Sigmoid colon (tissue), 6 donors: ENCODE measurements at regions not wholly inside any gene's neighbourhood (a gene's known extent, or its start where the extent isn't known, plus 50 kb on each side); places are given as distances from the start of the nearest gene placed in this dataset.

Experiments used
- DNase-seq: peaks from one replicate; pipeline ENCODE4 v3.0.0-alpha.2; 2019
- H3K27ac ChIP-seq, 4 donors: fragments of 200-600 bp; sonication (generic); one replicate each; pipeline ENCODE4 v1.5.1; 2016 to 2019; ENCODE audit warnings: mild to moderate bottlenecking in 1 of 4
- H3K27me3 ChIP-seq, 3 donors: fragments of 200-600 bp; sonication (generic); one replicate each; pipeline ENCODE4 v1.5.1; 2019; ENCODE audit warnings: mild to moderate bottlenecking in 1 of 3
- H3K36me3 ChIP-seq, 4 donors: fragments of 200-600 bp; sonication (generic); one replicate each; pipeline ENCODE4 v1.5.1; 2016 to 2019
- H3K4me1 ChIP-seq, 4 donors: fragments of 200-600 bp; sonication (generic); one replicate each; pipeline ENCODE4 v1.5.1; 2017 to 2019
- H3K4me3 ChIP-seq, 4 donors: fragments of 200-600 bp; sonication (generic); one replicate each; pipeline ENCODE4 v1.5.1; 2017 to 2019; ENCODE audit warnings: mild to moderate bottlenecking in 2 of 4, moderate library complexity in 1 of 4
- H3K9me3 ChIP-seq, 4 donors: fragments of 200-600 bp in 3 of 4; sonication (generic) in 3 of 4; one replicate each; pipeline versions ENCODE4 v1.5.1 to v1.6.1; 2013 to 2019
- CTCF ChIP-seq, 4 experiments: fragments of 450-650 bp in 3 of 4; fragments of 200-600 bp in 1 of 4; IDR thresholded peaks; one replicate each; pipeline ENCODE4 v1.5.1; 2016 to 2019; ENCODE audit warnings: antibody characterized with exemption in 4 of 4, mild to moderate bottlenecking in 3 of 4, moderate library complexity in 2 of 4
- EP300 ChIP-seq, 4 donors: sonication (generic); formaldehyde crosslinking; IDR thresholded peaks; one replicate each; pipeline ENCODE4 v1.6.1; 2017; ENCODE audit warnings: antibody characterized with exemption in 4 of 4
- POLR2A ChIP-seq, 2 donors: fragments of 450-650 bp; IDR thresholded peaks; one replicate each; pipeline ENCODE4 v1.6.1; 2016; ENCODE audit warnings: antibody characterized with exemption in 2 of 2, mild to moderate bottlenecking in 2 of 2, moderate library complexity in 2 of 2
- POLR2AphosphoS5 ChIP-seq, 4 donors: sonication (generic); formaldehyde crosslinking; IDR thresholded peaks; one replicate each; pipeline ENCODE4 v1.6.1; 2017; ENCODE audit warnings: antibody characterized with exemption in 4 of 4
- WGBS, 2 donors: extraction: QIAGEN DNeasy Blood & Tissue Kit; methylation state at CpG; one replicate each; pipeline ENCODE4 v1.1.7; 2013; 5-methylcytosine and 5-hydroxymethylcytosine counted together
- intact Hi-C: fragments of 100-400 bp; cut with DNase I; formaldehyde crosslinking; loops from one replicate; pipeline ENCODE4 v1.15.1; 2023
- donor health status: healthy with polysubstance abuse.
- donor health status: healthy.

- WGBS, 2 donors, result 91% methylated on average over 2 of the region's 2 CpGs
- Histone ChIP-seq H3K27ac (no peak overlapping the region), H3K4me3 (no peak overlapping the region), H3K9me3 (peaks cover 0 to 2% (median 0%) of the 10 kb centered on the region in 4 donors), H3K27me3 (no peaks in the 10 kb centered on the region), H3K36me3 (no peaks in the 10 kb centered on the region), H3K4me1 (no peaks in the 10 kb centered on the region)
- intact Hi-C loops, result no loop called here
- DNase-seq, result no peak
- TF ChIP-seq EP300 (IDR thresholded peaks at IDR 0.05), result no peak
- no peak for TF ChIP-seq CTCF (IDR thresholded peaks at IDR 0.05)
- TF ChIP-seq POLR2AphosphoS5 (IDR thresholded peaks at IDR 0.05), result no peak
- no peak for TF ChIP-seq POLR2A (IDR thresholded peaks at IDR 0.05)
These were observed 2028.7 kb downstream of the NCAM2 start for GRCh38 chr21:23026878-23027277.

DNA sequence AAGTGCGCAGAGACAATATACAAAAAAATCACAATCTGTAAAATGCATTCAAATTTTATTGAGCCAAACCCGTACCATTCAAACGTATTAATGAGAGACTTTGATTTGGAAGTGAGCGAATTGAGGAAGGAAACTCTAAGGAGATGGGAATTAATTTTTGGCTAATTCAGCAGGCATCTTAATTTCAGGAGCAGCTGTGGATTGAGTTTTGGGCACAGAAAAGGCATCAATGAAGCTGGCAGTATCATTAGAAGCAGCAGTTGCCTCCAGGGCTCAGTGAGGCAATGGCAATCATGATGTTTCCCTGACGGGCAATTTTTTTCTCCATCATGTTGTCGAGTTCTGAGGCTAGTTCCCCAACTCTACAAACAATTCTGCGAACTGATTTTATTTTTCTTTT, 2041.6 kb downstream of the NCAM2 start:
- Histone ChIP-seq H3K27ac (no peak overlapping the region), H3K36me3 (no peaks in the 10 kb centered on the region), H3K27me3 (no peaks in the 10 kb centered on the region), H3K4me1 (no peaks in the 10 kb centered on the region), H3K9me3 (no peaks in the 10 kb centered on the region), H3K4me3 (no peak overlapping the region)
- DNase-seq, result no peak
- whole genome bisulfite sequencing, 2 donors, result 36 to 70% methylated on average over 7 of the region's 7 CpGs
- intact Hi-C loops, result no loop called here
- no peak for TF ChIP-seq POLR2A (IDR thresholded peaks at IDR 0.05)
- TF ChIP-seq CTCF (IDR thresholded peaks at IDR 0.05), result no peak
- no peak for TF ChIP-seq EP300 (IDR thresholded peaks at IDR 0.05)
- no peak for TF ChIP-seq POLR2AphosphoS5 (IDR thresholded peaks at IDR 0.05)

- 51 to 70% methylated on average over 1 of the region's 1 CpG for WGBS, 2 donors
- no peaks in the 10 kb centered on the region for H3K9me3 ChIP-seq
- H3K36me3 ChIP-seq, result no peaks in the 10 kb centered on the region
- TF ChIP-seq POLR2AphosphoS5 (IDR thresholded peaks at IDR 0.05) (no peak), POLR2A (IDR thresholded peaks at IDR 0.05) (no peak), CTCF (IDR thresholded peaks at IDR 0.05) (no peak), EP300 (IDR thresholded peaks at IDR 0.05) (no peak)
- no peak overlapping the region for H3K4me3 ChIP-seq
- intact Hi-C loops, result no loop called here
- no peak for DNase-seq
- no peak overlapping the region for H3K27ac ChIP-seq
- no peaks in the 10 kb centered on the region for H3K27me3 ChIP-seq
- H3K4me1 ChIP-seq, result no peaks in the 10 kb centered on the region
These were observed 2047.7 kb downstream of the NCAM2 start for GRCh38 chr21:23045955-23046354.

DNA sequence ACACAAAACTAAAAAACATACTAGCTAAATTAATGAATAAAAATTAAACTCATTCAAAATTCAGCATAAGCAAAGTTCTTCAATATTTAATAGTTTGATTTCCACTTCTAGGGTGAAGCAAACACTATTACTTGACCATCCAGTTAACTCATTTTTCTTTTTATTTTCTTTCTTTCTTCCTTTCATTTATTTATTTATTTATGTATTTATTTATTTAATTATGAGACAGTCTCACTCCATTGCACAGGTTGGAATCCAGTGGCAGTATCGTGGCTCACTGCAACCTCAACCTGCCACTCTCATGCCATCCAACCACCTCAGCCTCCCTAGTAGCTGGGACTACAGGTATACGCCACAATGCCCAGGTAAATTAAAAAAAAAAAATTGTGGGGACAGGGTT, 2069.5 kb downstream of the NCAM2 start:
- no peak for TF ChIP-seq POLR2AphosphoS5 (IDR thresholded peaks at IDR 0.05)
- TF ChIP-seq POLR2A (IDR thresholded peaks at IDR 0.05), result no peak
- no peak for TF ChIP-seq EP300 (IDR thresholded peaks at IDR 0.05)
- no peak for TF ChIP-seq CTCF (IDR thresholded peaks at IDR 0.05)
- intact Hi-C loops, result no loop called here
- WGBS, 2 donors, result 0% methylated on average over 2 of the region's 2 CpGs

DNA sequence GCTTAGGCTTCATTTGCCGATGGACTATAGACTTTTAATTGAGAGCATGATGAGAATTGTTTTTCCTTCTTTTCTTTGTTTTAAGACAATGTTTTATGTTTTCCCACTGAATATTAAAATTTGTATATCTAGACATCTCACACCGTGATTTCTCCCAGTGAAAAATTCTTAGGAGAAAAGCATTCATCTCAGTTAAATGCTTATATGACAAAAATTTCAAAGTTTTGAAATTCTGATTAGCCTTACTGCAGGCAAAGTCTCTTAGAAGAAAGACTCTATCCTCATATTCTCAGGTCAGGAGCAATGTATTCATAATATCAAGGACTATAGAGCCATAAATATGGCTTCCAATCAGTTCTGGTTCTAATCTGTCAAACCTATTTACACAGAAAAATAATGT, 2085.0 kb downstream of the NCAM2 start:
- Histone ChIP-seq H3K9me3 (no peaks in the 10 kb centered on the region), H3K36me3 (no peaks in the 10 kb centered on the region), H3K4me1 (no peaks in the 10 kb centered on the region), H3K4me3 (no peak overlapping the region), H3K27ac (no peak overlapping the region), H3K27me3 (no peaks in the 10 kb centered on the region)
- intact Hi-C loops, result no loop called here
- TF ChIP-seq POLR2A (IDR thresholded peaks at IDR 0.05) (no peak), EP300 (IDR thresholded peaks at IDR 0.05) (no peak), CTCF (IDR thresholded peaks at IDR 0.05) (no peak)
- DNase-seq, result no peak
- WGBS, 2 donors, result 42 to 91% methylated on average over 2 of the region's 2 CpGs

More for the DNA sequence above, 2069.5 kb downstream of the NCAM2 start:
- no peaks in the 10 kb centered on the region for H3K4me1 ChIP-seq
- DNase-seq, result no peak
- no peak overlapping the region for H3K4me3 ChIP-seq
- H3K27ac ChIP-seq, result no peak overlapping the region
- H3K9me3 ChIP-seq, result no peaks in the 10 kb centered on the region
- H3K36me3 ChIP-seq, result no peaks in the 10 kb centered on the region
- H3K27me3 ChIP-seq, result no peaks in the 10 kb centered on the region
